ENCODE measurements at regions not wholly inside any gene's neighbourhood (a gene's known extent, or its start where the extent isn't known, plus 50 kb on each side); places are given as distances from the start of the nearest gene placed in this dataset.

DNA sequence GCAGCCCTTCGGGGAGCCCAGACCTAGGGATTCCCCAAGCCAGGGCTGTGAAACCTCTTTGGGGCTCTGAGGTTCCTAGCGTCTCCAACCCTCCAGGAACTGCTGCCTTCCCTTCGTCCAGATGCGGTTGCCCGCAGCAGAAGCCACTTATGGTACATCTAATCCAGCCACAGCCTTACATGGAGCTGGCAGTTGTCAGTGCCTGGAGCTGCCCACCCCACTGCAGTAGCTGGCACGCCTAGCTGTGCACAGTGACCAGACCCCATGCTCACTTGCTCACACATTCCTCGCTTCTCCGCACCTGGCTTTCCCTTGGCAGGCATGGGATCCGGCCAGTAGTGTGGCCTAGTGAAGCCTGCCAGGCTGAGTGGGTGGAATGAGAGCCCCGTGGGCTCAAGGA, 547.6 kb downstream of the TBC1D32 start (continued):
- TF ChIP-seq, protein P1, sequence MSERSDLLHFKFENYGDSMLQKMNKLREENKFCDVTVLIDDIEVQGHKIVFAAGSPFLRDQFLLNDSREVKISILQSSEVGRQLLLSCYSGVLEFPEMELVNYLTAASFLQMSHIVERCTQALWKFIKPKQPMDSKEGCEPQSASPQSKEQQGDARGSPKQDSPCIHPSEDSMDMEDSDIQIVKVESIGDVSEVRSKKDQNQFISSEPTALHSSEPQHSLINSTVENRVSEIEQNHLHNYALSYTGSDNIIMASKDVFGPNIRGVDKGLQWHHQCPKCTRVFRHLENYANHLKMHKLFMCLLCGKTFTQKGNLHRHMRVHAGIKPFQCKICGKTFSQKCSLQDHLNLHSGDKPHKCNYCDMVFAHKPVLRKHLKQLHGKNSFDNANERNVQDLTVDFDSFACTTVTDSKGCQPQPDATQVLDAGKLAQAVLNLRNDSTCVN (CRISPR knock-in tag; IDR thresholded peaks at IDR 0.05; ENCODE audit: borderline replicate concordance) = no peak
- TF ChIP-seq CBX1 (IDR thresholded peaks at IDR 0.05; ENCODE audit: low read depth) (no peak), ZNF124 (CRISPR knock-in tag; IDR thresholded peaks at IDR 0.05) (no peak)

DNA sequence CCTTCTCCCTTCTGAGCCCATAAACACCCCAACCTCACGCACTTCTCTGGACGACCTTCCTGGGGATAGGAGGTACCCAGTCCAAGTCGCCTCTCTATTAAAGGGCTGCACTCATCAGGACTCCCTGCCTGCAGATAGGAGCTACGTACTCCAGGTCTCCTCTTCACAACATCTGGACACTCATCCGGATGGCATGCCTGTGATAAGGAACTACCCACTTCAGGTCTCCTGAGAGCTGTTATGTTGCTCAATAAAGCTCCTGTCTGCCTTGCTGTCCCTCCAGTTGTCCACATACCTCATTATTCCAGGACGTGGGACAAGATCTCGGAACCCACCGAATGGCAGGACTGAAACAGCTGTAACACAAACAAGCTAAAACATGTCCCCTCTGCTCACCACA, 548.0 kb downstream of the TBC1D32 start:
- TF ChIP-seq ZC3H4 (CRISPR knock-in tag; IDR thresholded peaks at IDR 0.05; ENCODE audit: borderline replicate concordance) = no peak
- no peak for TF ChIP-seq HINFP (CRISPR knock-in tag; IDR thresholded peaks at IDR 0.05; ENCODE audit: low read depth)
- TF ChIP-seq NFE2L1 (CRISPR knock-in tag; IDR thresholded peaks at IDR 0.05; ENCODE audit: borderline replicate concordance) = no peak
- no peak for TF ChIP-seq ZNF782 (CRISPR knock-in tag; IDR thresholded peaks at IDR 0.05; ENCODE audit: borderline replicate concordance)
- no peak for TF ChIP-seq ZNF569 (CRISPR knock-in tag; IDR thresholded peaks at IDR 0.05; ENCODE audit: borderline replicate concordance)
- no peak for TF ChIP-seq PCBP1 (IDR thresholded peaks at IDR 0.05; ENCODE audit: borderline replicate concordance, low read depth, low read length)
- no peak for TF ChIP-seq ZNF615 (CRISPR knock-in tag; IDR thresholded peaks at IDR 0.05; ENCODE audit: borderline replicate concordance)
- TF ChIP-seq JUNB (CRISPR knock-in tag; IDR thresholded peaks at IDR 0.05; ENCODE audit: borderline replicate concordance) = no peak
- TF ChIP-seq MTA3 (CRISPR knock-in tag; IDR thresholded peaks at IDR 0.05) = no peak
- no peak for TF ChIP-seq REL (CRISPR knock-in tag; conservative IDR thresholded peaks at IDR 0.05)
- TF ChIP-seq ELK4 (CRISPR knock-in tag; IDR thresholded peaks at IDR 0.05; ENCODE audit: borderline replicate concordance) = no peak
- no peak for TF ChIP-seq NFKB2 (CRISPR knock-in tag; IDR thresholded peaks at IDR 0.05; ENCODE audit: borderline replicate concordance)
- TF ChIP-seq ZNF263 (CRISPR knock-in tag; IDR thresholded peaks at IDR 0.05) = no peak
- FAIRE-seq (no peak), ATAC-seq (peak; percentile 38), DNase-seq (ENCODE audit: low spot score) (no peak)
- H3K9ac ChIP-seq (ENCODE audit: insufficient read depth, low read depth, low read length) = no peak overlapping the region
- no peaks in the 10 kb centered on the region for H3K4me1 ChIP-seq (ENCODE audit: insufficient read depth, low read length)
- no peaks in the 10 kb centered on the region for H3K9me3 ChIP-seq (ENCODE audit: low read length)
- WGBS (ENCODE audit: low lambda C conversion rate) = 40% methylated on average over 8 of the region's 8 CpGs
- no peak overlapping the region for H2AFZ ChIP-seq (ENCODE audit: low read length)
- H4K20me1 ChIP-seq (ENCODE audit: insufficient read depth, low read length) = no peaks in the 10 kb centered on the region
- ChIA-PET CTCF (ENCODE audit: low intra/inter-chr PET ratio, low total read pairs) (no interaction called here), POLR2A (no interaction called here)
- no peak overlapping the region for H3K4me2 ChIP-seq (ENCODE audit: low read depth, low read length)
- no peaks in the 10 kb centered on the region for H3K79me2 ChIP-seq (ENCODE audit: insufficient read depth, low read length)
- in situ Hi-C loops (cut with HindIII; ENCODE audit: extremely low pct_ligation_motif_present, low pct_unique_long_range_greater_than_20kb) (no loop called here), intact Hi-C loops (cut with micrococcal nuclease; ENCODE audit: unreplicated experiment) (no loop called here)
- H3K4me3 ChIP-seq (replicated peaks in 1 of 3; ENCODE audit: insufficient read depth in 1 of 3, low read depth in 2 of 3, low read length in 3 of 3) = no peak overlapping the region
- H3K36me3 ChIP-seq (replicated peaks in 1 of 2; ENCODE audit: control insufficient read depth in 1 of 2, insufficient read depth in 2 of 2, low read length in 2 of 2) = no peaks in the 10 kb centered on the region
- no TSS peak for BruUV-seq (replicated peaks)
- H3K27ac ChIP-seq (ENCODE audit: extremely low read length, insufficient read depth, low read length) = no peak overlapping the region
- no peaks in the 10 kb centered on the region for H3K27me3 ChIP-seq (ENCODE audit: control insufficient read depth in 1 of 2, insufficient read depth in 2 of 2, low read length in 2 of 2)
